Tibial nerve (tissue), 4 donors: ENCODE measurements at regions not wholly inside any gene's neighbourhood (a gene's known extent, or its start where the extent isn't known, plus 50 kb on each side); places are given as distances from the start of the nearest gene placed in this dataset.

Source experiments
- EP300 ChIP-seq, 2 donors: sonication (generic); formaldehyde crosslinking; IDR thresholded peaks; one replicate each; pipeline ENCODE4 v1.6.1; 2017; ENCODE audit warnings: antibody characterized with exemption in 2 of 2, mild to moderate bottlenecking in 1 of 2
- TF ChIP-seq, protein P1 (sequence below), 5 experiments: fragments of 200-600 bp in 3 of 5; fragments of 450-650 bp in 2 of 5; sonication (generic) in 3 of 5; IDR thresholded peaks; one replicate each; pipeline ENCODE4 v1.5.1; 2016 to 2019; ENCODE audit warnings: antibody characterized with exemption in 5 of 5, mild to moderate bottlenecking in 3 of 5, moderate library complexity in 2 of 5

DNA sequence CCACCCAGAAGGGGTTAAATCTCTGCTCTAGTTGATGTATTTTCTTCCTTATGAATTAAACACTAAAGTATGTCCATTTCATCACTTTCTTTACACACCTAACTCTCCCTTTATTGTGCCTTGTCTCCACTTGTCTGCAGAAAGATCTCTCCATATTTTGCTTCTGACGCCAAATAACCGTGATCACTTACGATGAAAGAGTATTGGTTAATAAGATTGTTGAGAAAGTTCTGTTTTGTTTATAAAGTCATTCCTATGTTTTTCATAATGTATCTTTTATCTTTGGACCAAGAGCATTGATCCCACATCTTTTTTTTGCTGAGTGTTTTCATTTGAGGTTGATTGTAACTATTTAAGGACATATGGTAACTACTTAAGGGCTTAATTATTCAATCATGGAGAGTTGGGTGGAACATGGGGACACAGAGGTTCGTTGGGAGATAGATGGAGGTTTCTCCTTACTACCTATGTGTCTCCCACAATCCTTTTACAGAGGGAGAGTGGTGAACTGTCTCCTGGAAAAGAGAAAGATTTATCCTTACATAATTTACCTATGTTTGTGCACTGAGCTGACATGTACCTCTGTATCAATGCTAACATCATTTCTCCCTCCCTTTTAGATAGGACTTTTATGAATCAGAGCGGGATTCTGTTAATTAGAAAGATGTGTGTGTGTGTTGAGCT lies 120.7 kb upstream of the SLC38A2 start:
- TF ChIP-seq, protein P1, sequence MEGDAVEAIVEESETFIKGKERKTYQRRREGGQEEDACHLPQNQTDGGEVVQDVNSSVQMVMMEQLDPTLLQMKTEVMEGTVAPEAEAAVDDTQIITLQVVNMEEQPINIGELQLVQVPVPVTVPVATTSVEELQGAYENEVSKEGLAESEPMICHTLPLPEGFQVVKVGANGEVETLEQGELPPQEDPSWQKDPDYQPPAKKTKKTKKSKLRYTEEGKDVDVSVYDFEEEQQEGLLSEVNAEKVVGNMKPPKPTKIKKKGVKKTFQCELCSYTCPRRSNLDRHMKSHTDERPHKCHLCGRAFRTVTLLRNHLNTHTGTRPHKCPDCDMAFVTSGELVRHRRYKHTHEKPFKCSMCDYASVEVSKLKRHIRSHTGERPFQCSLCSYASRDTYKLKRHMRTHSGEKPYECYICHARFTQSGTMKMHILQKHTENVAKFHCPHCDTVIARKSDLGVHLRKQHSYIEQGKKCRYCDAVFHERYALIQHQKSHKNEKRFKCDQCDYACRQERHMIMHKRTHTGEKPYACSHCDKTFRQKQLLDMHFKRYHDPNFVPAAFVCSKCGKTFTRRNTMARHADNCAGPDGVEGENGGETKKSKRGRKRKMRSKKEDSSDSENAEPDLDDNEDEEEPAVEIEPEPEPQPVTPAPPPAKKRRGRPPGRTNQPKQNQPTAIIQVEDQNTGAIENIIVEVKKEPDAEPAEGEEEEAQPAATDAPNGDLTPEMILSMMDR (IDR thresholded peaks at IDR 0.05): no peak
- no peak for TF ChIP-seq EP300 (IDR thresholded peaks at IDR 0.05)
